Activated CD8-positive, alpha-beta memory T cell treated with anti-CD3 and anti-CD28 coated beads, Interleukin-2, amount 50 U/mL, for 24 hours (primary cell): ENCODE measurements at regions not wholly inside any gene's neighbourhood (a gene's known extent, or its start where the extent isn't known, plus 50 kb on each side); places are given as distances from the start of the nearest gene placed in this dataset.
"Not testable (repeated sequence)": the region's sequence is repeated elsewhere in the genome, so short reads cannot be mapped to it uniquely, and the experiment has no call there.

Experiments
- DNase-seq: peaks from one replicate; pipeline ENCODE4 v3.0.0-alpha.2; 2020; ENCODE audit errors: extremely low read depth

DNA sequence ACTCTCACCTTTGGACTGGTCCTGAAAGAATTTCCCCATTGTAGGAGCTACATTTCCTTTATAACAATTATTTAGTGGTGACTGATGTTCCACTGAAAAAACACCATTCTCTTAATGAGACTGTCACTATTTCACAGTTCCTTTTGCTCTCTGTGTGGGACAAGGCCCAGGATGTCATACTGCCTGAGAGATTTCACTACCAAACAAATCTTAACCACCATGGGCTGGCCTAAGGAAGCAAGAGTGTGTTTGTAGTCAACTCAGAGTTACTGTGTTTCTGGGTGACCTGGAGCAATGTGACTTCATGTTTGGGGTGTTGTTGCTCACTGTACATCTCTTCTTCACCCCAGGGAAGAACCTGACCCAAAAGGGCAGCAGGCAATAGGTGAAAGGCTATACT lies 50.1 kb upstream of the ZNF608 start:
- no peak for DNase-seq

DNA sequence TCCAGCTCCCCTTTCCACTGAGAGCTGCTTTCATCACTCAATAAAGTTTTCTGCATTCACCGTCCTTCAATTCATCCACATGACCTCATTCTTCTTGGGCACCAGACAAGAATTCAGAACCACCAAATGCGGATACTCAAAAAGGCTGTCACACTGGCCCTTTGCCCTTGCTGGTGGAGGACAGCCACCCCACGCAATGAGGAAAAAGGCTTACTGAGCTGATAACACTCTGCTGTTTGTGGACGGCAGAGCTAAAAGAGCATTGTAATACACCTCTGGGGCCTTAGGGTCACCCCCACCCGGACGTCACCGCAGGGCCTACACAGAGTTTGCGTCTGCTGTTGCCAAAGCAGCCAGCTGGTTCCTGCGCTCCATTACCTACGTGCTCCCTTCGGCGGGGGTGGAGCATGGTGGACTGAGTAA lies 51.2 kb upstream of the ZNF608 start:
- DNase-seq = no peak

DNA sequence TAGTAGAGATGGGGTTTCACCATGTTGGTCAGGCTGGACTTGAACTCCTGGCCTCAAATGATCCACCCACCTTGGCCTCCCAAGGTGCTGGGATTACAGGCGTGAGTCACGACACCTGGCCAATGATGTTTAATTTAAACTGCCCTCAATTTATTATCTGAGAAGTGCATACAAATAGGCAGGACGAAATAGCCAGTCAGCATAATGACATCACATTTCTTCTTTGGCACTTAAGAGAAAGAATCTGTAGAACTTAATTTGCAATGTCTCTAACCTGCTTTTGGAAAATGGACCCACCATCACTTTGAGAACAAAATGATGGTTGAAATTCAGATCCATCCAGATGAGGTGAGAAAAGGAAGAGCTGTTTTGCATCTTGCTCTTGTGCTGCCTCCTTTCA lies 52.5 kb upstream of the ZNF608 start:
- no peak for DNase-seq

DNA sequence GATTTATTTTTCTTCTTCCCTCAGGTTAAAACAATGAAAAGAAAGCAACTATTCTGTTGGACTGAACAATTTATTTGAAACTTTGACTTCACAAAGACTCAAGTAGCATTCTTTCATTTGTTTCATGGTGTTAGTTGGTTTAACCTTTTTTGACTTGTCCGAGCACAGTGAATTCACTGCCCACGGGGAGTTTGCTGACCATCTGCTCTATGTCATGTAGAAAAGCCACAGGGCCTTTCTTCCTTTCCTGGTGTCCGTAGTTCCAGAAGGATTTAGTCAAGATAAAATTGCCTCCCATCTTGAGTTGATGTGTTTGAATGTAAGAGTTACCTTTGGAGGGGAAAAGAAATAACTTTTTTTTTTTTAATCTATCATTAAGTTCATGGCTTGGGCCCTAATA lies 55.1 kb upstream of the ZNF608 start:
- no peak for DNase-seq

DNA sequence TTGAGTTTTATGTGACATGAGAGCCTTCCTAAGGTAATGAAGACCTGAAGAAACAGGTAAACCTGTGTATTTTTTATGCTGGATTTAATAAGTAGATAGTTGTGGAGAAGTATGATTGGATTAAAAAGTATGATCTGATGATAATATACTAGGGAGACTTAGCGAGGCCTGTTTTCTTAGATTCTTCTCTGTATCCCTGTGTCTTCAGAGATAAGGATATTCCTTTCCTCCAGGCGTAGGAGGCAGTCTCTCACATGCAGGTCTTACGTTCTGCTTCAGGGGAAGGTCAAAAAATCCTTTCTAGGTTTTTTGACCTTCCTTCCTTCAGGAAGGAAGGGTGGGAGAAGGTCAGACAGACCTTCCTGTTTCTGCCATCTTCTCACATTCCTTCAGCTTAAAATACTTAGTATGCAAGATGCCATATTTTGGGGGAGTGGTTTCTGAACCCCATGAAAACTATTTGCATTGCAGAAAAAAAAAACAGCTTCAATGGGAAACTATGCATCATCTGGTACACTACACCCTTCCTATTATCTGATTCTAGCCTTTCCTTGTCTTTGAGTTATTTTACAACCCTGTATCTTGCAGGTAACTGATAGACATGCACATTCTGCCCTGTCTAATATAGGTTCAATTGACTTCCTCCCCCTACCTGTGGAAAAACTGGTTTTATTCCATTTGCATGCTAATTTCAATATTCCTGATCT lies 57.3 kb upstream of the ZNF608 start:
- DNase-seq = no peak

DNA sequence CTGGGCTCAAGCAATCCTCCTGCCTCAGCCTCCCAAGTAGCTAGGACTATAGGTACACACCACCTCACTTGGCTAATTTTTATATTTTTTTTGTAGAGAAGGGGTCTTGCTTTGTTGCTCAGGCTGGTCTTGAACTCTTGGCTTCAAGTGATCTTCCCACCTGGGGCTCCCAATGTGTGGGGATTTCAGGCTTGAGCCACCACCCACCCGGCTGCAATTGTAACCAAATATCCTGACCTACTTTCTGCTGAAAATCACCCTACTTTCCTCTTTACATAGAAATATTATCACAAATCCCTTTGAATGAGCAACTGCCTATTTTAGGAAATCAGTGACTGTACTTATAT lies 59.6 kb upstream of the ZNF608 start:
- DNase-seq = no peak

DNA sequence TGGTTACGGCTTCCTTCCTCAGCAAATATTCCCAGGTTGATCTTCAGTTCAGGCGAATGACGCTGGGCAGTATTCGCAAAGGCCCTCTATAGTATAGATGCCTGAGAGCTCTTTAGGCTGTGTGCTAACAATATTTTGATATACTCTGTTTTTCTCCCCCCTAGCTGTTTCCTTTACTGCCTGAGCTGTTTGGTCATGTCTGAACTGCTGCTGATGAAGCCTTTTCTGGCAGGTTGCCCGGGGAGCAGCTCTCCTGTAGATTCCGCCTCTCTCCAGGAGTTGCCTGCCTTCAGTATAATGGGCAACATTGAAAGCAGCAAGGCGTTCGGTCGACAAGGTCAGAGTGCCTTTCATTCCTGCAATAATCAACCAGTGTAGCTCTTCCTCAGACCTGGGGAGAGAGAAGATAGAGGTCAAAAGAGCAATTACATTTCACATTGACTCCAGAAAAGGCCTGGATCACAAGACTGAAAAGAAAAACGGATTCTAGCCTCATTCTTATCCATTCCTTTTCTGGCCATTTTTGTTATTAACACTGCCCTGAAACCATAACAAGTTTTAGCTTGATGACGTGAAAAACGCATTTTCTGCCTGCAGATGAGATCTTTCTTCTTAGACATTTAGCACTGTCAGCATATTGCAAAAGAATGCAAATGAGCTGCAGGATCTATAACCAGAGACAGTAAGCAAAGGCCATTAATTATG lies 60.1 kb upstream of the ZNF608 start:
- no peak for DNase-seq

DNA sequence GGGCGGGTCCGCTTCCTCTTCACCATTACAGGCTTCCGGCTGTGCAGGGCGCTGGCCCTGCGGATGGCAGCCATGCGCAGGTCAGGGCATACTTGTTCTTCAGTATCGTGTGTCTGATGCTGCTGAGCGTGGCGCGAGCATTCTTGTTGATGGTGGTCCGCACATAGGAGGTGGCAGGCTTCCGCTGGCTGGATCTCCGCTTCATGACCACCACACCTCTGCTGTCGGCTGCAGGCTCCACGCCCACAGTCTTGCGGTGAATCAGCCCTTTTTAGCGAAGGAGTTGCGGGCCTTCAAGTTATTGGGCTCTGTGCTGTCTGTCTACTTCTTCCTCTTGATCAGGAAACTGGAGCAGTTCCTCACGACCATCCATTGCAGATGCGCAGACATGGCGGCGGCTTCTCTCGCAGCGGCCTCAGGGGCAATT lies 62.4 kb upstream of the ZNF608 start:
- DNase-seq = no peak

DNA sequence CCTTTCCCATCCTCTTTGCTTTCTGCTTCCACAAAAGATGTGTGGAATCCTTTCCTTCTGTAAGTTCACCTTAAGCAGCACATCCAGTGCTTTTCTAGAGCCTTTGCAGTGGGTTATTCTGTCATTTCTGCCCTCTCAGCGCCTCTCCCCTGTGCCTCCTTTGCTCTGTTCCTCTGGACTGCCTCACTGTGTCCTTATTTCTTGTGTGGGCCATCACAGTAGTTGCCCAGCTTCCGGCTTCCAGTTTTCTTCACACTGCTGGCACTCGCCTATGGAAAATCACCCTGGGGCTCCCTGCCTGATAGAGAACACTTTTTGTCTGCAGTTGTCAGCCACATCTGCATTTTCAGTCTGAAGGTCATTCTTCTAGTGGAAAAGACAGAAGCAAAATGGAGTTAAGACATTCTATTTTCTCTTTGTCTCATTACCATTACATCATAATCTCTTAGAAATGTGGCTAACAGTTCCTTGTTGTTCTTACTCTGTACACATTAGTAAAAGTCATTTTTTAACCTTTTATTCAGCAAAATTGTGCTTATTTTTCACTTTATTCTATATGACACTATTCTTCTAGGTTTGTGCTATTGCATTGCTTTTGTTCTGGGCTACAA lies 64.1 kb upstream of the ZNF608 start:
- no peak for DNase-seq

DNA sequence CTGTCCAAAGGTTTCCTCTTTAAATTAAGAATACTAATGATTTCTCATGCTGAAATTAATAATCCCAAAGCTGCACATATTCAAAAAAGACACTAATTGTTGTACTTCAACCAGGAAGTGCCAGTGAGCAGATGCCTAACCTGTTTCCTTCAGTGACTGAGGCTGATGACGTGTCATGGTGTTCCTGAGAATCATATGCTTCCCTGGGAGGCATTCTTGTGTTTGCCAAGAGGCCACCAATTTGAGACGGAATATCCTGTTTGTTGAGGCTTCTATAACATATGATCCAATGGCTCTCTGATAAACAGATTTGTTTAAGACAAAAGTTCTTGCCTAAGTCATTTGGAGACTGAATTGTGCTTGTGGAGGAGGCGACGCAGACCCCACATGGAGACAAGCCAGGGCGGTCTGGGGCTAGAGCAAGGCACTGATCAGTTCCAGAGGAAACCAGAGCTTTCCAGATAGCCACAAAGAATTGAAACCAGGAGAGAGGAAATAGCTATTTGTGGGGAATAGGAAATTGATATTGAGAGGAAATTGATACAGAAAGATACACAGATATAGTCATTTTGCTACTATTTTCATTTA lies 66.4 kb upstream of the ZNF608 start:
- no peak for DNase-seq

DNA sequence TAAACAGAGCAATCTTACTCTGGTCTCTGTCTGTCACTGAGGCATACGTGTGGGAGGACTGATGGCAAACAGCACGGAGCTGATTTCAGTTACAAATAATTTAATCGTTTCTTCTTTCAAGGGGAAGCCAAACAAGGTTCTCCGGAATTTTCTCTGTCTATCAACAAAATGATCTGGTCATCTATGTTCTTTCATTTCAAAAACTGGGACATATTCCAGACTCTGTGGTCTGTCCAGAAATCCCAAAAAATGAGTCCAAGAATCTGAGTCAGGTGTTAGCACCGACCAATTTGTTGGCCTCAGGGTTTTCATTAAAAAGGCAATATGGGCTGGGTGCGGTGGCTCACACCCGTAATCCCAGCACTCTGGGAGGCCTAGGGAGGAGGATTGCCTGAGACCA lies 69.9 kb upstream of the ZNF608 start:
- no peak for DNase-seq

DNA sequence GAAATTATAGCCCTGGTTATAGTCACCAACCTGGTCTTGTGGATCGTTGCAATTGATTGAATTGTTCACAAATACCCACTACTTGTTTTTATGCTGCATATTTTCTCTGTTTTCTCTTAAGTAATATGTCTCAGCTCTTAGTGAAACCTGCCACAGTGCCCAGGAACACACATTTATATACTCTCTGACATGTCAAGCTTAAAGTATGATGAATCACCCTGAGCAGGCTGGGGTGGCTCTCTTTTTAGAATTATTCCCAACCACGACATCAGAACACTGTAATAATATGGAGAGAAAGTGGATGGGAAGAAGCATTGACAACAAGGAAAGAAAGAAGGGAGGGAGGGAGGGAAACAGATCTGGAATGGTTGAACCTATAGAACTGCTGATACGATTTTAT lies 72.8 kb upstream of the ZNF608 start:
- DNase-seq = no peak

DNA sequence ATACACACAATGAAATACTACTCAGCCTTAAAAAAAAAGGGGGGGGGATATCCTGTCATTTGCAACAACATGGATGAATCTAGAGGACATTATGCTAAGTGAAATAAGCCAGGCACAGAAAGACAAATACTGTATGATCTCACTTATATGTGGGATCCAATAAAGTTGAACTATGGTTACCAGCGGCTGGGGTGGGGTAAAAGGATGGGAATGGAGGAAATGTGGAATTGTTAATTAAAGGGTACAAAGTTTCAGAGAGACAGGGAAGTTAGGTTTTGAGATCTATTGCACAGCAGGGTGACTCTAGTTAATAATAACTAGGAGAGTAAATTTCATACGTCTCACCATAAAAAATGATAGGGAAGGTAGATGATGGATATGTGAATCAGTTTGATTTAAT lies 76.2 kb upstream of the ZNF608 start:
- DNase-seq = no peak

DNA sequence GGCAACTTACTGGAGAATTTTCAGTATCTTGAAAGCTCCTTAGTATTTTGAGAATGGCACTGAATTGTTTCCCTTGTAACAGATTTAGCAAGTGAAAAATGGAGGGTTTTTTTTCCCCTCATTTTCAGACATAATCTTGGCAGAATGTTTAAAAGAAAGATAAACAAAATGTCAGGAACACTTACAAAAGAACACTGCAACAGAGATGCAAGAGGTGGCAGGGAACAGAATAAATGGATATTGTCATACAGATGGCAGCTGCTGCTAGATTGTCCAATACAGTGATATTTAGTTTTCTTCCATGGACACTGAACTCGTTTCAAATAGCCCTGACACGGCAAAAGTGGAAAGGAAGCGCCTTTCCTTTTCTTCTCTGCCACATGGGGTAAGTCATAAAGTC lies 76.9 kb upstream of the ZNF608 start:
- no peak for DNase-seq

DNA sequence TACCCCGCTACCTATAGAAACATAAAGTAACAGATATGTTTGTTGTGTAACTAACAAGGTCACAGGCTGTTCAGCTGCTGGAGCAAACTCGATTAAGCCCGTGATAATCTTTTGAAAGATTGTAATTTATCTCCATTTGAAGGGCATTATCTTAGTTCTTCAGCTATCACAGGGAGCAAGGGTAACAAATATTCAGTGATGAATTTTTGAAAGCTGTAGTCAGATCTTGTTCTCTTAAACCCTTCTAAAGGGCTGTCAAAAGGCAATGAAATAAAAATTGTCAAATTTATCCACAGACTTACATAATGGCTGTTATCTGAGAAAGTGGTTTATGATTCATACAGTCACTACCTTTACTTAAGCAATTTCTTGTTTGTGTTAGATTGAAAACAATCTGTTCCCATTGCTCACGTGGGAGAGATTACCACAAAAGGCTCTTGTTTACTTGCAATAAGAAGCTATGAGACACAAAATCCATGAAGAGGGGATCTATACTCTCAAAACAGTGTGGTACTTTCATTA lies 78.3 kb upstream of the ZNF608 start:
- DNase-seq = no peak

DNA sequence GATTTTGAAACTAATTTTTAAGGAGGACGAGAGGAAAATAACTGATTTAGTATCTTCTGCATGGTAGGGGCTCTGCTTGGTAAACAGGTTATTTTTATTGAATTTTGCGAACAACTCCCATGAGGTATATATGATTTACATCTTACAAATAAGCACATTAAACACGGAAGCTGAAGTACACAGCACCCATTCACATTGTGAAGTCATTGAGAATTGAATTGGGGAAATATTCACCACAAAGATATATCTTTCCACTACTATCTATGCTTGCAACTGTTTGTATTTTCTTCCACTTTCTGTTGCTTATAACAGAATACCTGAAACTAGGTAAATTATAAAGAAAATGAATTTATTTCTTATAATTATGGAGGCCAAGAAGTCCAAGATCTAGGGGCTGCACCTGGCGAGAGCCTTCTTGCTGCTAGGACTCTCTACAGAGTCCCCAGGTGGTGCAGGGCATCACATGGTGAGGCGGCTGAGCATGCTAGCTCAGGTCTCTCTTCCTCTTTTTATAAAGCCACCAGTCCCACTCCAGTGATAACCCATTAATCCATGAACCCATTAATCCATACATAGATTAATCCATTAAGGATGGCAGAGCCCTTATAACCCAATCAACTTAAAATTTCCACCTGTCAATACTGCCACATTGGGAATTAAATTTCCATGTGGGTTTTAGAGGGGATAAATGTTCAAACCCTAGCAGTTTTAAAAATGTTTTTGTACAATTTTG lies 79.0 kb upstream of the ZNF608 start:
- DNase-seq = no peak

DNA sequence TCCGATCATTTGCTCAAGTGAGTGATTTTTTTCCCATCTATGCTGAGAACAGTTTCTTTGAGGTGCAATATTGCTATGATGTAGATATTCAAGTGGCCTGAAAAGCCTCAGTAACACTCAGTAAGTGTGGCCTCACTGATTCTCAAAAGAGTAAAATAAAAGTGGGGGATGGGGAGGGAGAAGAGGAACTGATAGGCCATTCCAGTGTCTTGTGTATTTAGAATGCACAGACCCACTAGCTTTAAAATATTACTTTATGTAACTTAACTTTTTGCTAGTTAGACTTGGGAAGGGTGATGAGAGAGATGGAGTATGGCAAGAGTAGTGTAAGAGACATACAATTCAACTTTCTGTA lies 79.5 kb upstream of the ZNF608 start:
- DNase-seq = no peak

DNA sequence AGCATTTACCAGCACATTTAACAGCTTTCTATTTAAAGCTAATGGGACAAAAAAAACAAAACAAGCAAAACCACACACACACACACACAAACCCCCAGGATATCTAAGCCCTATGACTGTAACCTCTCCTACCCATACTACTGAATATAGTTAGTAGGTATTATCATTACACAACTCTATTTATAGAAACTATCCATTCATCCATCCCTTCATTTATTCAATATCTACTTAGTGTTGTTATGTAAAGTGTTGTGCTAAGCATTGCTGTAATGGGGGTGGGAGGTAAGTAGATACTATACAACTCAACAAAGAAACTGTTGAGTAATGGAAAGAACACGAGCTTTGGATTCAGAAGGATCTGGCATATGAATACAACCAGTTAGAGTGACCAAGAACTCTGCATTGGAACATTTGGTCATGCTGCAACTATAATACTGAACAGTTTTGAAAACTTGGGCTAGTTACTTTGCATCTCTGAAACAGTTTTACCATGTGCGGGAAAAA lies 82.3 kb upstream of the ZNF608 start:
- no peak for DNase-seq

DNA sequence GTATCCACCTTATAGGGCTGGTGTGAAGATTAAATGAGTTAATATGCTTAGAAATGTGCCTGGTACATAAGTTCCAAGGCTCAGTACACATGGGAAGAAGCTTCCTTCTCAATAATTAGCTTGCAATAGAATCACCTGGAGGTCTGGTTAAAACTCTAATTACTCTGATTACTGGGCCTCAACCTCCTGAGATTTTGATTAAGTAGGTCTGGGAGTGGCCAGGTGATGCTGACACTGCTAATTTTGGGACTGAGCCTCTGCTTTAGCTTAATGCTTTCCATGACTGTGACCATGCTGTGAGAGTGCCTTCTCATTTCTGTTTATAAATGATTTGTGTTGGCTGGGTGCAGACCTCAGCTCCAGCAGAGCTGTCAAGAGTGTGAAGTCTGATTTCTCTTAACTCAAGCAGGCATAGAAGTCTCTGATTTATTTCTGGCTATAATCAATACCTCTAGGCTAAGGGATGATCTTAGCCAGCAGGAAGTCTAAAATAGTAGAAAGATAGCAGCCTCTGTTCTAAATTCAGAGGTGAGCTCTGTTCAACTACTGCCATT lies 85.3 kb upstream of the ZNF608 start:
- DNase-seq = no peak

DNA sequence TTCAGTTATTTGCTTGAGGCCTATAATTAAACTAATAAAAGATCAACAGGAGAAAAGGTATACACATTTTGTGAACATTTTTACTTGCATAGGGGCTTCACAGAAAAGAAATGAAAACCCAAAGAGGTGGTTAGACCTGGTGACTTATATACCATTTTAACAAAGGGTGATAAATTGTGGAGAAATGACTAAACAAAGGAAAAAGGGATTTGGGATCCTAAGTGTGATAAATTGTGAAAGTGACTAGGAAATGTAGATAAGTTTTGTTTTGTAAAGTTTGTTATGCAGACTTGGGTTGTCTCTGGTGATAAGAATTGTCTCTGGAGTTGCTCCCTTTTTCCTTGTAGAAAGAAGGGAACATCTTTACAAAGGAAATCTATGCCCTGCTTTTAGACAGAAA lies 86.1 kb upstream of the ZNF608 start:
- no peak for DNase-seq

DNA sequence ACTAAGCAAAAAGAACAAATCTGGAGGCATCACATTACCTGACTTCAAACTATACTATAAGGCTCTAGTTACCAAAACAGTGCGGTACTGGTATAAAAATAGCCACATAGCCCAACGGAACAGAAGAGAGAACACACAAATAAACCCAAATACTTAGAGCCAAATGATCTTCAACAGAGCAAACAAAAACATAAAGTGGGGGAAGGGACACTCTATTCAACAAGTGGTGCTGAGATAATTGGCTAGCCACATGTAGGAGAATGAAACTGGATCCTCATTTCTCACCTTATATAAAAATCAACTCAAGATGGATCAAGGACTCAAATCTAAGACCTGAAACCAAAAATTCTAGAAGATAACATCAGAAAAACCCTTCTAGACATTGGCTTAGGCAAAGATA lies 89.9 kb upstream of the ZNF608 start:
- not testable (repeated sequence) for DNase-seq
